Muscle layer of duodenum (tissue), 2 donors: ENCODE measurements at regions not wholly inside any gene's neighbourhood (a gene's known extent, or its start where the extent isn't known, plus 50 kb on each side); places are given as distances from the start of the nearest gene placed in this dataset.

Experiments
- H3K27ac ChIP-seq: one replicate; pipeline ENCODE4 v1.7.0; 2013; ENCODE audit warnings: mild to moderate bottlenecking, low read length
- H3K27me3 ChIP-seq: one replicate; pipeline ENCODE4 v1.7.0; 2013; ENCODE audit warnings: low read depth, mild to moderate bottlenecking, control low read depth, low read length
- H3K36me3 ChIP-seq, 2 donors: one replicate each; pipeline ENCODE4 v1.7.0; 2013; ENCODE audit warnings: low read length in 2 of 2, control low read depth in 1 of 2, mild to moderate bottlenecking in 1 of 2; ENCODE audit not compliant: insufficient read depth in 2 of 2, control insufficient read depth in 1 of 2
- H3K4me1 ChIP-seq, 2 donors: one replicate each; pipeline ENCODE4 v1.7.0; 2013; ENCODE audit warnings: low read length in 2 of 2, mild to moderate bottlenecking in 2 of 2, control low read depth in 1 of 2, moderate library complexity in 1 of 2; ENCODE audit not compliant: insufficient read depth in 2 of 2, control insufficient read depth in 1 of 2
- H3K4me3 ChIP-seq, 2 donors: one replicate each; pipeline ENCODE4 v1.7.0; 2013; ENCODE audit warnings: low read length in 2 of 2, low read depth in 1 of 2, mild to moderate bottlenecking in 1 of 2
- H3K9me3 ChIP-seq, 2 donors: one replicate each; pipeline ENCODE4 v1.7.0; 2013; ENCODE audit warnings: low read length in 2 of 2, control low read depth in 1 of 2, mild to moderate bottlenecking in 1 of 2; ENCODE audit not compliant: control insufficient read depth in 1 of 2
- donor health status: healthy.

DNA sequence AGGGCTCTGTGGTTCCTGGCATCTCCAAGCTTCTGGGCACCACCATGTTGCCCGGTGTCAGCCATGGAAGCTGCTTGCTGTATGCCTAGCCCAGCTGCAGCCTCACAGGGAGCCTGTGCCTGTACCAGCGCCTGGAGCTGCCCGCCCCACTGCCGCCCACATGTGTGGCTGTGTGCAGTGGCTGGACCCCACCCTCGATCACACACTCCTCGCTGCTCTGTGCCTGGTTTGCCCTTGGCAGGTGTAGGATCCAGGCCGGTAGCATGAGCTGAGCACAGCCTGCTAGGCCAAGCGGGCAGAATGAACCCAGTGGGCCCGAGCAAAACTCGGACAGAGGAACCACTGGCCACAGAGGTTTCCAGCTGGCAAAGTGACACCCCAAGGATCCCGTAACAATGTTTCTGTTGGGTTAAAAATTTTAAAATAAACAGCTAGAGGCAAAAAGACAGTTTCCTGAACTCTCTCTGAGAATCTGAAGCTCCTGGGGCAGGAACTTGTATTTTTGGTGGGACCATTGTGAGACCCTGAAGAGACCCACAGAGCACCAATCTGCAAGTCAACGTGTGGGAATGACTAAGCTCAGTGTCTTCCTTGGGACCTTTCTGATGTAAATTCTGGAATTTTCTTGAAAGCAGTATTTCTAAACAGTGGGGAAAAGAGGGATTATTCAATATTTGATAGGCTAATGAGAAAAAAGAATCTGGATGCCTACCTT, 73.1 kb upstream of the CCDC112 start:
- Histone ChIP-seq H3K36me3 (no peaks in the 10 kb centered on the region), H3K27ac (no peak overlapping the region), H3K4me3 (no peak overlapping the region), H3K4me1 (no peaks in the 10 kb centered on the region), H3K9me3 (no peaks in the 10 kb centered on the region), H3K27me3 (no peaks in the 10 kb centered on the region)

DNA sequence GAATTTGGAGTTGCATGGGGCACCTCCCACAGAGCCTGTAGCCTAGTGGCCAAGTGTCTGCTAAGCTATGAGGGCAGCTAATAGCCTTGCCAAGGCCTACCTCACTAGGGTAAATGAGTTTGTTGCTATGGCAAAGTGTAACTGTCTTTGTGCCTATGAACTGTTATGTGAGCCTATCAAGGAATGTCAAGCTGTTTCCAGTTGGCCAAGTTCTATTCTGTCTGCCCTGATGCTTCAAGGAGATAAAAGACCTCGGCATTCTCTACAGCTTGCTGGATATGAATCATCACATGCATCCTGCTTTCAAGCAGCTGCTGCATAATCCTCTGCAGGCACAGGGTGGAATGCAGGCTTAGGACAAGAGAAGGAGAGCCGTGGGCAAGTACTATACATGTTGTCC, 69.8 kb upstream of the CCDC112 start:
- Histone ChIP-seq H3K36me3 (no peaks in the 10 kb centered on the region), H3K4me1 (no peaks in the 10 kb centered on the region), H3K4me3 (no peak overlapping the region), H3K27ac (no peak overlapping the region), H3K9me3 (no peaks in the 10 kb centered on the region), H3K27me3 (no peaks in the 10 kb centered on the region)

DNA sequence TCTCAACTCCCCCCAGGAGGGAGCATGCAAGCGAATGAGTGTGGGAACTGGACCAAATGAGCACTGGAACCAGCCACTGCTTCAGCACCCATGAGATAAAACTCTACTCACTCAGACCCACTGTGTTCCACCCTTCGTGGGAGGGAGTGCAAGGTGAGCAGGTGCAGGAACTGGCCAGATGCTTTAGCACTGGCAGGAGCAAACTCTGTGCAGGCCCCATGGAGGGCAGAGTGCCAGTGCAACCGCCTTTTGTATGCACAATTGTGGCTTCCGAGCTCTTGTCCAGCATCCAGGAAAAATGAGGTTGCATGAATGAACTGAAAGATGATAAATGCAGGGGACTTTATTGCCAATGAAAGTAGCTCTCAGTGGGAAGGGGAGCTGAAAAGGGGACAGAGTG, 67.4 kb upstream of the CCDC112 start:
- Histone ChIP-seq H3K36me3 (no peaks in the 10 kb centered on the region), H3K4me3 (no peak overlapping the region), H3K27me3 (no peaks in the 10 kb centered on the region), H3K4me1 (no peaks in the 10 kb centered on the region), H3K27ac (no peak overlapping the region), H3K9me3 (no peaks in the 10 kb centered on the region)

DNA sequence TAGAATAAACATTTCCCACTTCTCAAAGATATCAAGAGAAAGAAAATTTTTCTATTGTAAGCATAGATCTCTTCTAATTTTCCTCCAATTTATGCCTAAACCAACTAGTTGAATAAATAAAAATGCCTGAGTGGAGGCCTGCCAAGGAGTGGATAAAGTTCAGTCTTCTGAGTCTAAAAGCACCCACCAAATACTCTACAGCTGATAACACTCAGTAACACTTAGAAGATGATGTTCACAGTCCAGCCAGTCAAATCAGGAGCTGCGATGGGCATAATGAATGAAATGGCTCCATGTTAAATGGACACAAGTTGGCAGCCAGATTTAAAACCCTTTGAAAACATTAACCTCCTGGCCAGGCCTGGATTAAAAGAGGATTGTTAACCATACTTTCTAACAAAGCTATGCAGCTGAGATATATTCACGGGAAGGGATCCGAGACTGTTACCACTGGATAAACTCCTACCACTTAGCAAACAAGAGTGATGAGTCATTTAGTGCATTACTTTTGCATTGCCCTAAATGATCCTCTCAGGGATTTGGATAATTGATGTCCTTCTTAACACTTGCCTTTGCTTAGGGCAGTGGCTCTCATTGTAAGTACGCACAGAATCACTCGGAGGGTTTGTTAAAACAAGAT, 63.7 kb upstream of the CCDC112 start:
- Histone ChIP-seq H3K4me3 (no peak overlapping the region), H3K27ac (no peak overlapping the region), H3K9me3 (no peaks in the 10 kb centered on the region), H3K27me3 (no peaks in the 10 kb centered on the region), H3K4me1 (no peaks in the 10 kb centered on the region), H3K36me3 (no peaks in the 10 kb centered on the region)

DNA sequence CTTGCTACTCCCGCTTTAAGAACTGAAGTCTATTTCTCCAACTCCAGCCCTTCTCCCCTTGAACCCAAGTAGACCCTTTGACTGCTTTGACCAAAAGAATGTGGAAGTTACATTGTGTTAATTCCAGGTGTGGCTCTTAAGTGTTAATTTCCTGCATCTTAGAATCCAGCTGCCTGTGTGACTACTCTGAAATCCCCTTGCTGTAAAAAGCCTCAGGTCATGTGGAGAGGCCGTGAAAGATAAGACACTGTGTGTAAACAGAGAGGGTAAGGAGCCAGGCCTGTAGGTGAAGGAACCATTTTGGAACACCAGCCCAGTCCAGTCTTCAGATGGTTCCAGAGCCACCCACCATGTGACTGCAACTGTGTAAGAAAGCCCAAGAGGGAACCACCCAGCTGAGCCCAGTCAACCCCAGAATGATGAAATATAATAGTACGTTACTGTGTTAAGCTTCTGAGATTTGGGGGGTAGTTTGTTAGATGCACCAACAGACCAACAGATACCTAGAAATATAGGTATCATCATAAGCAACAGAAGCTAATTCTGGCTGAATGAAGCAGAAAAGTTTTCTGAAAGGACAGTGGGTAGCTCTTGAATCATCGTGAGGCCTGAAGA, 59.4 kb upstream of the CCDC112 start:
- H3K27ac ChIP-seq: no peak overlapping the region
- peaks cover 0 to 7% of the 10 kb centered on the region in 2 donors for H3K9me3 ChIP-seq
- no peaks in the 10 kb centered on the region for H3K36me3 ChIP-seq
- H3K4me1 ChIP-seq: no peaks in the 10 kb centered on the region
- no peak overlapping the region for H3K4me3 ChIP-seq
- no peaks in the 10 kb centered on the region for H3K27me3 ChIP-seq

DNA sequence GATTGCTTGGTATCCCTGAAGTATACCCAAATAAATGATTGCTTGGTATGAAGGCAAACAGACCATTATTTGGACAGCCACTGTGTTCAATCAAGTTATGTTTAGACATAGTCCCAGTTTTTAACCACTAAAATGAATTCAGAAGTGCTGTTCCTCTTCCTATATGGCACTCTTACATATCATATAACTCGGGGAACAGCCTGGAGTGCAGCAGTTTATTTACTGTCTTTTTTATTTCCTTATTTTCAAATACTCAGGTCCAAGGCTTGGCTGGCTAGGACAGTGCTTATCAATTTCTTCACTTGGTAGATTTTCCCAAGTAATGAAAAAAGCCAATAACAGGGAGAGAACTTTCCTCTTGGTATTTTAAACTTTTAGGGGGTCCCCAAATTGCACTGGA, 58.6 kb upstream of the CCDC112 start:
- Histone ChIP-seq H3K9me3 (peaks cover 0 to 7% of the 10 kb centered on the region in 2 donors), H3K4me1 (no peaks in the 10 kb centered on the region), H3K4me3 (no peak overlapping the region), H3K36me3 (no peaks in the 10 kb centered on the region), H3K27ac (no peak overlapping the region), H3K27me3 (no peaks in the 10 kb centered on the region)

DNA sequence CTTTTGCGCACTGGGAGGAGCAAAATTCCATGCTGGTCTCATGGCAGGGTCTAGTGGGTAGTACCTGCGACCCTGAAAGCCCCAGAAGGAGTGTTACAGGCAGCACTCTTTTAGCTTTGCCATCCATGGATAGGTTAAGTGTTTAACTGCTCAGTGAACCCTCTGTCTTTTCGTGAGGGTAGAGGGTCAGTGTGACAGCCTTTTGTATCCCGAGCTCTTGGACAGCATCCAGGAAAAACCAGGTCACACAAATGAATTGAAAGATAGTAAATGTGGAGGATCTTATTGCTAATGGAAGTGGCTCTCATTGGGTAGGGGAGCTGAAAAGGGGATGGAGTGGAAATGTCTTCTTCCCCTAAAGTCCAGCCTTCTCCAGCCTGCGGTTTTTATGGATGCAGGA, 57.8 kb upstream of the CCDC112 start:
- Histone ChIP-seq H3K27me3 (no peaks in the 10 kb centered on the region), H3K4me1 (peaks cover 4 to 6% of the 10 kb centered on the region in 2 donors)

DNA sequence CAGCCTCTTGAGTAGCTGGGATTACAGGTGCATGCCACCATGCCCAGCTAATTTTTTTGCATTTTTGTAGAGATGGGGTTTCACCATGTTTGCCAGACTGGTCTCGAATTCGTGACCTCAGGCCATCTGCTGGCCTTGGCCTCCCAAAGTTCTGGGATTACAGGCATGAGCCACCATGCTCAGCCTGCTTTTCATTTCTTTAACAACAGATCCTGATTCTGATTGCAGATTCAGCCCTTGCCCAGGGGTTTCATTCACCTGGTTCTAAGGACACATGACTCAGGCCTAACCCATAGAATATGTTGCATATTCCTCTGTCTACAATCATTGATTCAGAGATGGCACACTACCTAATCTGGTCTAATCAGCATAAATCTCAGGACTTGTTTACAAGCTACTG, 56.1 kb upstream of the CCDC112 start:
- Histone ChIP-seq H3K4me1 (peaks cover 4 to 10% of the 10 kb centered on the region in 2 donors), H3K9me3 (peaks cover 0 to 7% of the 10 kb centered on the region in 2 donors), H3K36me3 (no peaks in the 10 kb centered on the region), H3K27me3 (no peaks in the 10 kb centered on the region), H3K4me3 (no peak overlapping the region), H3K27ac (no peak overlapping the region)

More for the DNA sequence above, 57.8 kb upstream of the CCDC112 start:
- Histone ChIP-seq H3K9me3 (peaks cover 0 to 7% of the 10 kb centered on the region in 2 donors), H3K36me3 (no peaks in the 10 kb centered on the region), H3K4me3 (no peak overlapping the region), H3K27ac (no peak overlapping the region)

DNA sequence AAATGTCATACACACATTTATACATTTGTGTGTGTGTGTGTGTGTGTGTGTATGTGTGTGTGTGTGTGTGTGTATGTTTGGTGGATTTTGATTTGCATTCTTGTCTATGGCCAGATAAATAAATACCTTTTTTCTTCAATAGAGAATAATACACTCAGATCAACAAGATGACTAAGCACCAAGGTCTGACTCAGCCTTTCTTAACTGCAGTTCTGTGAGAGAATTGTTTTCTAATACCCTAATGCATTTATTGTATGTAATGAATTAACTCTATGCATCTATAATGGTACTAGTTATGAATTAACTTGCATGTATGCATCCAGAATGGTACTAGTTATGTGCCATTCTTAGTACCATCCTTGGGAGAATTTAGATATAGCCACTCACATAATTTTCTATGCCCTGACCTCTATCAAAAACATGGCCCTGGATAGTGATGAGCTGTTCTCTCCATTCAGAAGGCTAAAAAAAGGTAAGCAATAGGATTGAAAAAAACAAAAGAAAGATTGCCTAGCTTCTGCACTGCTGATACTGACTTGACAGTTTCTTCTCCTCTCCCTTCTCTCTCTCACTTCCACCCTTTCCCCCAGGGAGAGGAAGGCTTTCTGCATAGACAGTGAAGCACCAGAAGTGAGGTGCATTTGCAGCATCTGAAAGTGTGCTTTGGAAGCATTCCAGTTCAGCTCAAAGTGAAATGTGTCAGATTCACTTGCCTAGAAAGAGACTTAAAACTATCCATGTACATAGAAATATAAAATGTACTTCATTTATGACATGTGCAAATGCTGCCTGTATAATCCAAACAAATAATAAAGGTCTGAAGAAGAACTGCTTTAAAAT, 55.1 kb upstream of the CCDC112 start:
- peaks cover 4 to 10% of the 10 kb centered on the region in 2 donors for H3K4me1 ChIP-seq
- H3K27me3 ChIP-seq: no peaks in the 10 kb centered on the region
- peaks cover 0 to 7% of the 10 kb centered on the region in 2 donors for H3K9me3 ChIP-seq
- no peaks in the 10 kb centered on the region for H3K36me3 ChIP-seq
- H3K27ac ChIP-seq: no peak overlapping the region
- no peak overlapping the region for H3K4me3 ChIP-seq

DNA sequence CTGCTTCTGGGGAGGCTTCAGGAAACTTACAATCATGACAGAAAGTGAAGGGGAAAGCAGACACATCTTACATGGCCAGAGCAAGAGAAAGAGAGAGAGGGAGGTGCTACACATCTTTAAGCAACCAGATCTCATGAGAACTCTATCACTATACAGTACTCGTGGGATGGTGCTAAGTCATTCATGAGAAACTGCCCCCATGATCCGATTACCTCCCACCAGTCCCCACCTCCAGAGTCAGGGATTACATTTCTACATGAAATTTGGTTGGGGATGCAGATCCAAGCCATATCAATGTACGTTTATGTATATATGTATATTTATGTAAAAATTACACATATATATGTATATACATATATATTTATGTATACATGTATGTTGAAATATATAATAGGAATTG, 54.4 kb upstream of the CCDC112 start:
- Histone ChIP-seq H3K4me1 (peaks cover 4 to 10% of the 10 kb centered on the region in 2 donors), H3K36me3 (no peaks in the 10 kb centered on the region), H3K27ac (no peak overlapping the region), H3K9me3 (peaks cover 0 to 7% of the 10 kb centered on the region in 2 donors), H3K27me3 (no peaks in the 10 kb centered on the region), H3K4me3 (no peak overlapping the region)
